Common myeloid progenitor, CD34-positive (primary cell): ENCODE measurements at regions not wholly inside any gene's neighbourhood (a gene's known extent, or its start where the extent isn't known, plus 50 kb on each side); places are given as distances from the start of the nearest gene placed in this dataset.

Source experiments
- CTCF ChIA-PET: fragments of 350-600 bp; sonication (Branson Sonifier 250); formaldehyde crosslinking; loops from one replicate; lab custom pipeline; 2021; ENCODE audit warnings: antibody characterized with exemption; lab: Charles Lee
- POLR2A ChIA-PET: fragments of 350-600 bp; sonication (Branson Sonifier 250); formaldehyde crosslinking; loops from one replicate; lab custom pipeline; 2021; ENCODE audit warnings: antibody characterized with exemption; lab: Charles Lee
- DNase-seq, 3 donors: peaks; one replicate each; pipeline versions ENCODE4 v3.0.0 to v3.0.0-alpha.2; 2013
- H3K27ac ChIP-seq, 2 experiments: 1 replicate in 1 of 2; 2 replicates in 1 of 2; pipeline ENCODE4 v1.7.0; 2013; ENCODE audit warnings: inconsistent platforms in 2 of 2, low read length in 2 of 2, mild to moderate bottlenecking in 2 of 2, low read depth in 1 of 2, moderate library complexity in 1 of 2; ENCODE audit not compliant: severe bottlenecking in 2 of 2, insufficient read depth in 1 of 2, poor library complexity in 1 of 2
- H3K27me3 ChIP-seq, 5 experiments: replicated peaks in 2 of 5; 1 replicate in 3 of 5; 2 replicates in 2 of 5; pipeline versions ENCODE4 v1.6.1 to v1.7.0; 2013; ENCODE audit warnings: low read length in 4 of 5, mild to moderate bottlenecking in 2 of 5, moderate library complexity in 2 of 5, inconsistent platforms in 1 of 5; ENCODE audit not compliant: insufficient read depth in 5 of 5, control insufficient read depth in 4 of 5
- H3K36me3 ChIP-seq, 4 experiments: 1 replicate in 2 of 4; 2 replicates in 2 of 4; pipeline versions ENCODE4 v1.6.1 to v1.7.0; 2013; ENCODE audit warnings: low read length in 3 of 4, control low read depth in 1 of 4, mild to moderate bottlenecking in 1 of 4; ENCODE audit not compliant: control insufficient read depth in 4 of 4, insufficient read depth in 4 of 4
- H3K4me1 ChIP-seq, 4 experiments: 1 replicate in 3 of 4; 2 replicates in 1 of 4; pipeline versions ENCODE4 v1.6.1 to v1.7.1; 2013; ENCODE audit warnings: low read length in 3 of 4, mild to moderate bottlenecking in 3 of 4, control low read depth in 1 of 4, inconsistent platforms in 1 of 4, moderate library complexity in 1 of 4; ENCODE audit not compliant: control insufficient read depth in 4 of 4, insufficient read depth in 4 of 4; ENCODE audit errors: control extremely low read depth in 1 of 4
- H3K4me3 ChIP-seq, 7 experiments: 1 replicate in 4 of 7; 2 replicates in 3 of 7; pipeline versions ENCODE4 v1.5.1 to v1.7.0; 2013; ENCODE audit warnings: mild to moderate bottlenecking in 7 of 7, low read length in 6 of 7, moderate library complexity in 6 of 7, inconsistent platforms in 2 of 7, low read depth in 2 of 7, control low read depth in 1 of 7; ENCODE audit not compliant: insufficient read depth in 4 of 7, control insufficient read depth in 1 of 7; ENCODE audit errors: extremely low read depth in 1 of 7
- H3K9me3 ChIP-seq, 5 experiments: 1 replicate in 4 of 5; 2 replicates in 1 of 5; pipeline versions ENCODE4 v1.6.1 to v1.7.1; 2013; ENCODE audit warnings: low read length in 4 of 5, mild to moderate bottlenecking in 2 of 5, inconsistent platforms in 1 of 5, low read depth in 1 of 5, moderate library complexity in 1 of 5; ENCODE audit not compliant: control insufficient read depth in 4 of 5, insufficient read depth in 2 of 5; ENCODE audit errors: control extremely low read depth in 1 of 5
- WGBS: methylation state at CpG from one replicate; pipeline ENCODE4 v1.1.5; 2013; ENCODE audit not compliant: insufficient coverage; 5-methylcytosine and 5-hydroxymethylcytosine counted together

DNA sequence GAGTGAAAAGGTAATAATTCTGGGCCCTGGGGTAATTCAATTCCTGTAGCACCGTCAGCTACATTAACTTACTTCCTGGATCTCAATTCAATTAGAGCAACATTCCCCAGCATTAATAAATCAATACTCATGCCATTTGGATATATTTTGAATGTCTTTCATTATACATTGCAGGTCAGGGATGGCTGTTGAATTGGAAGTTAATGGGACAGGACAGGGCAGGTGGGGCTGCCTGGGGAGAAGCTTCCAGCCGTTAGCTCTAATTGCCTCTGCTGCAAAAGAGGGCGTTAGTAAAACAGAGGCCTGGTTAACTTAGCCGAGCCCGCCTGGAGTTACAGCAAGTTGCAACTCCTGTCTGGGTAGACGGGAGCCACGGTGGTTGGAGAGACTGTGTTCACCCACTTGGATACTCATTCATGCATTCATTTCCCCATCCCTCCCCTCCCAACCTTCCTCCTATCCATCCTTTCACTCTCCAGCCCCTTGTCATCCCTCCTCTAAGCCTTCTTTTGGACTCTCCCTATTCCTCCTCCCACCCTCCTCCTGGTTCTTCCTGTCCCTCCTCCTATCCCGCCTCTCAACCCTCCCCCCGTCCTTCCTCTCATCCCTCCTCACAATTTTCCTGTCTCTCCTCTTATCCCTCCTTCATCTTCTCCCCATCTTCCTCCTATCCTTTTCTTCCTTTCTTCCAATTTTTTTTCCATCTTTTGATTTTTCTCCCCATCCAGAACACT lies 137.6 kb upstream of the RUNX3 start:
- H3K9me3 ChIP-seq, result no peaks in the 10 kb centered on the region
- ChIA-PET POLR2A (no interaction called here), CTCF (interaction anchor here (0.6 to 1.5 kb wide), 2 partner anchors 9 to 58 kb away, joined by 3 to 4 read pairs; no protein-coding TSS in a partner anchor)
- H3K27ac ChIP-seq, result no peak overlapping the region
- WGBS, result 97% methylated on average over 8 of the region's 9 CpGs
- no peaks in the 10 kb centered on the region for H3K36me3 ChIP-seq
- H3K4me3 ChIP-seq, result no peak overlapping the region
- DNase-seq, result no peak
- peaks cover 0 to 35% (median 2%) of the 10 kb centered on the region in 4 experiments for H3K4me1 ChIP-seq
- H3K27me3 ChIP-seq, result no peaks in the 10 kb centered on the region

DNA sequence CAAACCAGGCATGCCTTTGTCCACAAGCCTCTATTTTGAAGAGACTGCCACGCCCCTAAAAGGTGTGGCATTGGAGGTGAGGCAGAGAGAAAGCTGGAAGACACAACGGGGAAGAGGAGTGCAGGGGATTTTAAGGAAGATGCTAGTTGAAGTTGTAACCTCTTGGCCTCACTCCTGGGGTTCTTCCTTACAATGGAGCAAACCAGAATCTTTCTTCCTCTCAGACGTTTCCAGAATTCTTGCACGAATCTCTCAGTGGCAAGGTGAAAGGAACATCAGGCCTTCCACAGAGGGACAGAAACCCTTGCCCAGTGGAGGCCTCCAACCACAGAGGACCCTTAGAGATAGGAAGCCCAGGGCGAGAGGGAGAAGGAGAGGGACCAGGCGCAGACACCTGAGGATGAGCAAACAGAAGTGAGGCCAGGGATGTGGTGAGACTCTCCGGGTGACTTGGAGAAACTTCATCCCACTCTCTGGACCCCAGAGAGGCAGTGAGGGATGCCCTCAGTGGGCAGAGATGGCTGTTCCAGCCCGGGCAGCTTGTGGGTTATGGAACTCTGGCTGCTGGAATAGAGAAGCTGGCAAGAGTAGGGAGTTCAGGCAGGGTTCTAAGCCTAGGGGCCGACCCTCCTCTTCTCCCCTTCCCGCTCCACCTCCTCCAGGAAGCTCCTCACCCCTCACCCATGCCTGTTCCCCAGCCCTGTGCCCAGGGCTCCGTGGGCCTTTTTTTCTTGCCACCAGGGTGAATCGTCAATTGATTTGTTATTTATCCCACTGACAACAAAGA lies 136.8 kb upstream of the RUNX3 start:
- no peaks in the 10 kb centered on the region for H3K36me3 ChIP-seq
- ChIA-PET POLR2A (no interaction called here), CTCF (interaction anchor here (0.6 to 1.5 kb wide), 3 partner anchors 9 to 125 kb away, joined by 3 to 4 read pairs (median 3); no protein-coding TSS in a partner anchor)

DNA sequence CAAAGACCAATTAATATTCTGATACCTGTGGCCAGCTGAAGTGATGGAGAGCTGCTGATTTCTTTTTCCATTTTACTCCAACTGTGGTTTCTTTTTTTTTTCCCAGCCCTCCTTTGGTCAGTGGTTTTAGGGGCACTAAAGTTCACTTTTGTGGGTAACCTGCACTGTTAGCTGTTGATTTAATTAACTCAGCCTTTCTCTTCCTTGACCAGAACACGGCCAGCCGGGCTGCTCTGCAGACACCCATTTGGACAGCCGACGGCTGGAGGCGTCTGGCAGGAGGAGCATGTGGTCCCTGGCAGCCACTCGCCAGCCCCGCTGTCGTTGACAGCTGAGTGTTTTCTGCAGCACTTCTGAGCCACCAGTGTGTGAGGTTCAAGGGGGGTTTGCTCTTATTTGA lies 136.2 kb upstream of the RUNX3 start:
- Histone ChIP-seq H3K4me1 (peaks cover 0 to 38% (median 2%) of the 10 kb centered on the region in 4 experiments), H3K27ac (no peak overlapping the region), H3K27me3 (no peaks in the 10 kb centered on the region), H3K4me3 (no peak overlapping the region), H3K9me3 (no peaks in the 10 kb centered on the region), H3K36me3 (no peaks in the 10 kb centered on the region)
- no CpG with 5 or more reads among the region's 8 CpGs for WGBS
- ChIA-PET CTCF (interaction anchor here (1.5 to 1.9 kb wide), 2 partner anchors 18 to 125 kb away, joined by 3 to 4 read pairs; no protein-coding TSS in a partner anchor), POLR2A (no interaction called here)
- no peak for DNase-seq

More for the DNA sequence above, 136.8 kb upstream of the RUNX3 start:
- H3K4me3 ChIP-seq, result no peak overlapping the region
- H3K9me3 ChIP-seq, result no peaks in the 10 kb centered on the region
- H3K4me1 ChIP-seq, result peaks cover 0 to 38% (median 2%) of the 10 kb centered on the region in 4 experiments
- WGBS, result 97% methylated on average over 7 of the region's 12 CpGs
- no peak overlapping the region for H3K27ac ChIP-seq
- H3K27me3 ChIP-seq, result no peaks in the 10 kb centered on the region
- no peak for DNase-seq

DNA sequence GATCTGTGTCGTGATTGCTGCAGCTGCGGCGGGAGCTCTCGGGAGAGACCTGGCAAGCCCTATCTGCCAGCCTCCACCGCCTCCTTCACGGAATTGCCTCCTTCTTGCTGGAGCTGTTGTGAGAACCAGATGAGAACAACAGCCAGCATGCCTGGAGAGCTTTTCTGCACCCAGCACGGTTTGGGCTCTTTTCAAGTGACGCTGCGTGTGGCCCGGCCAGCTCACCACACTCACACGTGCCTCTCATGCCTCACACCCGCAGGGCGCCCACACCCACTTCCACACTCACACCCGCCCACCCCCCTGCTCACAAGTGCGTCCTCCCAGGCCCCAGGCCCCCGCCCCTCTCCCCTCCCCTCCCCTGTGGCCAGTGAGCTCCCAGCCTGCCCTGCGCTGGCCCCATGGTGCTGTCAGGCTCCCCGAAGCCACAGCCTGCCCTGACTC lies 135.7 kb upstream of the RUNX3 start:
- Histone ChIP-seq H3K27me3 (no peaks in the 10 kb centered on the region), H3K36me3 (no peaks in the 10 kb centered on the region), H3K4me1 (peaks cover 0 to 38% (median 2%) of the 10 kb centered on the region in 4 experiments), H3K4me3 (no peak overlapping the region), H3K27ac (no peak overlapping the region), H3K9me3 (no peaks in the 10 kb centered on the region)
- POLR2A ChIA-PET, result no interaction called here
- DNase-seq, result peak in 1 of 3 donors; percentile 27
- WGBS, result 73% methylated on average over 8 of the region's 18 CpGs
- CTCF ChIA-PET, result interaction anchor here (1.5 to 1.9 kb wide), 2 partner anchors 17 to 124 kb away, joined by 3 to 4 read pairs; no protein-coding TSS in a partner anchor

DNA sequence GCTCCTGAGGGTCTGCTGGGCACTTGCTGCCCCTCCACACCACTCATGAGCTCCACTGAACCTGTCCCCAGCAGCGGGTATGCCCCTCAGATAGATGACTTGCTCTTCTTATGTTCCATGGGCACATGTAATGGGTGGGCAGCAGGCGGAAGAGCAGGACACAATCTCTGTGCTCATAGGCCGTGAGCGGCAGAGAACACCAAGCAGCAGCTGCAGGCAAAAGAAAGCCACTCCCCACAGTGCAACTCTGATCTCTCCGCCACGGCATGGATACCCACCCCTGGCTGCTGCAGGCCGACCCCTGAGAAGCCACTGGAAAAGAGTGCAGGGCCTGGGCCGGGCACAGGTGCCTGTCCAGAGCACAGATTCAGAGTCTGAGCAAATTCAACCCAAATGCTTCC lies 135.2 kb upstream of the RUNX3 start:
- WGBS, result 91% methylated on average over 7 of the region's 8 CpGs
- Histone ChIP-seq H3K36me3 (no peaks in the 10 kb centered on the region), H3K27me3 (no peaks in the 10 kb centered on the region), H3K27ac (no peak overlapping the region), H3K4me3 (no peak overlapping the region), H3K4me1 (peaks cover 0 to 38% (median 2%) of the 10 kb centered on the region in 4 experiments), H3K9me3 (no peaks in the 10 kb centered on the region)
- DNase-seq, result no peak
- POLR2A ChIA-PET, result no interaction called here
- CTCF ChIA-PET, result interaction anchor here (1.9 kb wide), 1 partner anchor 17 kb away, joined by 4 read pairs; no protein-coding TSS in a partner anchor

DNA sequence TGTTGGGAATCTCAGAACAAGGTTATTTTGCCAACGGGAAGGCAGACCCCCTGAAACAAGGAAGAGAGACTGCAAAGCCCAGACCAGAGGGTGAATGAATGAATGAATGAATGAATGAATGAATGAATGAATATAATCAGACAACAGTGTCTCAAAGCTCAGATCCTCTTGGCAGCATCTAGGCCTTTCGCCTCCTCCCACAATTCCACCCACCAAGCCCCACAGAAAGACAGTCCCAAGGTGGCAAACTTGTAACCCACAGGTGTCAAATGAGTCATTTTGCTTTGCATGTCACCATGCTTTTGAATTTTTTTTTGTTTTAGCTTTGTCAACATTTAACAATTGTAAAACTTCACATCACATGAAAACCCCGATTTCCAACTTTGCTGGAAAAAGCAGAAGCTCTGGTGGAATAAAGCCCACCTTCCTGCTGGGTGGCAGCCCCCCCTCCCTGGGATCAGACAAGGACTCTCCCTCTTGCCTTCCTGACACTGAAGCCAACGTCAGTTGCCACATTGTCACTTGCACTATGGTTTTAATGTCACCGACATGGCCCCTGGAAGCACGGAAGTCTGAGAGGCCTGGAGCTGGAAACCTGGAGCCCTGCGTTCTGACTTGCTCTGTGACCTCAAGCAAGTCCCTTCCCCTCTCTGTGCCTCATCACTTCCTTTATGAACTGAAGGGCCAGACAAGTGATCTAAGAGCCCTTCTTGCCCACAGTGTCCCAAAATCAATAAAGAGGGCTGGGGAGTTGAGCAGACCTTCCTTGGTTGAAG lies 134.6 kb upstream of the RUNX3 start:
- Histone ChIP-seq H3K4me1 (peaks cover 0 to 38% (median 2%) of the 10 kb centered on the region in 4 experiments), H3K27ac (no peak overlapping the region)

More for the DNA sequence above, 134.6 kb upstream of the RUNX3 start:
- Histone ChIP-seq H3K36me3 (no peaks in the 10 kb centered on the region), H3K27me3 (no peaks in the 10 kb centered on the region), H3K9me3 (no peaks in the 10 kb centered on the region), H3K4me3 (no peak overlapping the region)
- ChIA-PET CTCF (interaction anchor here (0.8 to 1.9 kb wide), 4 partner anchors 16 to 38 kb away, joined by 3 to 4 read pairs (median 3); no protein-coding TSS in a partner anchor), POLR2A (no interaction called here)
- peak; percentile 7 to 49 (median 19) for DNase-seq
- WGBS, result 68% methylated on average over 4 of the region's 7 CpGs
